Neural progenitor cell (in vitro differentiated cells): ENCODE measurements at regions not wholly inside any gene's neighbourhood (a gene's known extent, or its start where the extent isn't known, plus 50 kb on each side); places are given as distances from the start of the nearest gene placed in this dataset.

Experiments used
- EZH2 ChIP-seq: fragments of 200-600 bp; sonication (generic); IDR thresholded peaks from 2 replicates; pipeline ENCODE4 v1.6.1; 2017; ENCODE audit warnings: antibody characterized with exemption, mild to moderate bottlenecking, moderate library complexity
- EZH2phosphoT487 ChIP-seq: fragments of 200-600 bp; sonication (generic); IDR thresholded peaks from 2 replicates; pipeline ENCODE4 v1.6.1; 2017; ENCODE audit warnings: antibody characterized with exemption
- TF ChIP-seq, protein P1 (sequence below): fragments of 200-600 bp; sonication (generic); IDR thresholded peaks from 2 replicates; pipeline ENCODE4 v1.5.1; 2017; ENCODE audit warnings: antibody characterized with exemption, mild to moderate bottlenecking

DNA sequence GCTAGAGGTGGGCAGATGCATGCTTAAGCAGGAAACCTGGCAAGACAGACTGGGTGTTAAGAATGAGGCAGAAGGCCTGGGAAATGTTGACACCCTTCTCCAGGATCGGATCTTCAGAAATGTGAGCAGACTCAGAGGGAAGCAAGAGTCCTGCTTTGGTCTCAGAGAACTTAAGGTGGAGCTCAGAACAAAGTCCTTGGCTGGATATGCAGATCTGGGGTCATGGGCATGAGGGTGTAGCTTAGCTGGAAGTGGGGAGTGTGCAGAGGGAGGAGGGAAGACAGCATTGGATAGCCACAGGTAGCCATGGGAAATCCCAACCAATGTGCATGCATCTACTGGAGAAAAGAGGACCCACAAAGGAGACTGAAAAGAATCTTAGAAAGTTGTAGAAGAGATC lies 58.6 kb upstream of the CDON start:
- TF ChIP-seq, protein P1, sequence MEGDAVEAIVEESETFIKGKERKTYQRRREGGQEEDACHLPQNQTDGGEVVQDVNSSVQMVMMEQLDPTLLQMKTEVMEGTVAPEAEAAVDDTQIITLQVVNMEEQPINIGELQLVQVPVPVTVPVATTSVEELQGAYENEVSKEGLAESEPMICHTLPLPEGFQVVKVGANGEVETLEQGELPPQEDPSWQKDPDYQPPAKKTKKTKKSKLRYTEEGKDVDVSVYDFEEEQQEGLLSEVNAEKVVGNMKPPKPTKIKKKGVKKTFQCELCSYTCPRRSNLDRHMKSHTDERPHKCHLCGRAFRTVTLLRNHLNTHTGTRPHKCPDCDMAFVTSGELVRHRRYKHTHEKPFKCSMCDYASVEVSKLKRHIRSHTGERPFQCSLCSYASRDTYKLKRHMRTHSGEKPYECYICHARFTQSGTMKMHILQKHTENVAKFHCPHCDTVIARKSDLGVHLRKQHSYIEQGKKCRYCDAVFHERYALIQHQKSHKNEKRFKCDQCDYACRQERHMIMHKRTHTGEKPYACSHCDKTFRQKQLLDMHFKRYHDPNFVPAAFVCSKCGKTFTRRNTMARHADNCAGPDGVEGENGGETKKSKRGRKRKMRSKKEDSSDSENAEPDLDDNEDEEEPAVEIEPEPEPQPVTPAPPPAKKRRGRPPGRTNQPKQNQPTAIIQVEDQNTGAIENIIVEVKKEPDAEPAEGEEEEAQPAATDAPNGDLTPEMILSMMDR: no peak
- TF ChIP-seq EZH2: no peak
- TF ChIP-seq EZH2phosphoT487: no peak
